NB4 (cell line): ENCODE measurements at regions not wholly inside any gene's neighbourhood (a gene's known extent, or its start where the extent isn't known, plus 50 kb on each side); places are given as distances from the start of the nearest gene placed in this dataset.

Experiments
- CTCF ChIP-seq: IDR thresholded peaks from one replicate; pipeline ENCODE4 v1.5.1; 2012; ENCODE audit warnings: low read depth, low read length
- MAX ChIP-seq: IDR thresholded peaks from 2 replicates; pipeline ENCODE4 v1.6.1; 2011; ENCODE audit warnings: low read depth, low read length
- MYC ChIP-seq: IDR thresholded peaks from 2 replicates; pipeline ENCODE4 v1.6.1; 2011; ENCODE audit warnings: low read depth, low read length
- POLR2A ChIP-seq: IDR thresholded peaks from 2 replicates; pipeline ENCODE4 v1.6.1; 2011; ENCODE audit warnings: mild to moderate bottlenecking; ENCODE audit not compliant: insufficient read length; ENCODE audit errors: extremely low read depth

- TF ChIP-seq CTCF (no peak), MYC (no peak), POLR2A (no peak), MAX (no peak)
These were observed 734.2 kb downstream of the MCTP2 start for GRCh38 chr15:94965593-94965992.
